COR-L47 (cell line): ENCODE measurements at regions not wholly inside any gene's neighbourhood (a gene's known extent, or its start where the extent isn't known, plus 50 kb on each side); places are given as distances from the start of the nearest gene placed in this dataset.

Experiments
- DNase-seq: peaks from one replicate; lab custom pipeline; 2025; lab: John Stamatoyannopoulos, UW

- no peak for DNase-seq
Measured at GRCh38 chr5:74028406-74028805, 402.4 kb downstream of the ARHGEF28 start.

DNA sequence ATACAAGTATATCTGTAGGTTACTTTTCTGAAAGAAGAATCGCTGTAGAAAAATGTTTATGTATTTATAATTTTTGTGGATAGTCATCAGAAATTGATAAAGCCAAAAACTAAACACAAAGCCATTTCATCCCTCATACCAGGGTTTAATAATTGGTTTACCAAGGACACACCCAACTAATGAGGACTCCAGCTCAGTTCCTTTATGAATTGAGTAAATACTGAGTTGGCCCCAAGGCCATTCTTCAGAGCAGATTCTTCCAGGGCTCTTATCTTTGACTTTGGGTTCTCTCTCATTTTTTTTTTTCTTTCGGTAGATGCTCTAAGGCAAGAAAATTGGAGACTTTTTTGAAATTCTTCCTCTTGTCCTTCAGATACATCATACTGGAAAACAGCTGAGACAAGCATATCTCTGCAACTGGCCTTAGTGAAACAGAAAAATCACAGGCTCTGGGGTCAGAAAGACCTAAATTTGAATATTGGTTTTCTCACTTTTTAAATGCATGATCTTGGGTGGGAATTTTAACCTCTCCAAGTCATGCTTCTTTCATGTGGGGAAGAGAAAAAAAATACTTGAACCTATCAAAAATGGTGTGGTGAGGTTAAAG, 401.8 kb downstream of the ARHGEF28 start:
- DNase-seq, result peak; percentile 56

DNA sequence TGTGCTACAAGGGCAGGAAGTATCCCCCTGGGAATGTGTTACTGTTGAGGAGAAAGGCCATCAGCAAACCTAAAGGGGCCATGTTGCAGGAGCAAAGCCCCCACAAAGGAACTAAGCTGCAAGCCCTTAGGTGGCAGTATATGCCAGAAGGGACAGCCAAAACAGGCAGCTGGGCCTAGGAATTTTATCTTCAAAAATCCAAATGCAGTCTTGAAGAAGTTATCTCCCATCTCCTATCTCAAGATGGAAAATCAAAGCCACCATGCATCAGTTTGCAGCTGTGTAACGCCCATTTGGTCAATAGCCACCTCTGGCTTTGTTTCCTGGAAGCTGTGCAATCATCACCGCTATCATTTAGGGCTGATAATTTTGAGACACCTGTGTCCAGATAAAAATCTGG, 400.3 kb downstream of the ARHGEF28 start:
- DNase-seq, result no peak

DNA sequence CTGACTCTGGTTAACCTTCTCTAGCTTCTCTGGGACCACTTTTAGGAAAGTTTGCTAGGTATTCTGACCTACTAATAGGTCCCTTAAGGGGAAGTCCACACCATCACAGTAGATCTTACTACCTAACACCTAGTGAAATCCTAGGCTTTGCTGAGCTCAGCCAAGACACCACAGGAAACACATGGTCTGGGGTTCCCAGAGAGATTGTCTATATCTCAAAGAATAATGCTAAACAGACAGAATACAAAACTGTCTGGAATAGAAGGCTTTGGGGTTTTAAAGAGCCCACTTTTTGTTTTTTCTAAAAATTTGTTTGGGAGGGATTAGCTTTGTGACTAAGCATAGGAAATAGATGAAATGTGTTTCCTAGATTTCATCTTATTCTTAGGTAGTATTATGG, 395.1 kb downstream of the ARHGEF28 start:
- no peak for DNase-seq

- no peak for DNase-seq
Measured at GRCh38 chr5:74020503-74020902, 394.5 kb downstream of the ARHGEF28 start.

DNA sequence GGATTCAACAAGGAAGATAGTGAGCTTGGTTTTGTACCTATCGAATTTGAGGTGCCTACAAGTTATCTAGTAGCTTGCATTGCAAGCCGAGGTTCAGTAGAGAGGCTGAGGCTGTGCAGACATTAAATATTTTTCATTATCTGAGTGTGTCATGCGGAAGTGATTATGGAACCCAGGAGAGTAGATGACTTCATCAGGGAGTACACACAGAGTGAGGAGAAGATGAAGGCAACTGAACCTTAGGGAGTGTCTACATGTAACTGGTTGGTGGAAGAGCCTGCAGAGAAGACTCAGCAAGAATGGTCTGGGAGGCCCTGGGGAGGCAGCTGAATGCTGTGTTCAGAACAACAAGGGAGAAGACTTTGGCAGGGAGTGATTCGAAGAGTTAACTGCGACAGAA, 393.9 kb downstream of the ARHGEF28 start:
- no peak for DNase-seq

DNA sequence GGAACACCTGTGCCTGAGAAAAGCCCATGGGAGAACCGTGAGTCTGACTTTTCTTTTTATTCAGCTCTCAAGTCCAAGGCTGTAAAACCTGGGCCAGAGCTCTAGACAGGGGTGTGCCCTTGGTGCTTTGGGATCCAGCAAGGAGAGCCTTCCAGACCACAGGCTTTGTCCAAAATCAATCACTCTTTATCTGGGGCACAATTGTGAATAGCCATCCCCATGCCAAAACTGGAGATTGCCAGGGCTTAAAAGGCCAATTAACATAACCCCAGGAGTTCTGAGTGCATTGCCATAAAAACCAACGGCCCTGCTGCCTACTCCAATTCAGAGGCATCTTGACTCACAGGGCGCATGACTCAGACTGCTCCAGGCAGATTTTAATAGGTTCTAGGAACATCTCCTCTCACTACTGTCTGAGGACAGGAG, 391.8 kb downstream of the ARHGEF28 start:
- DNase-seq, result peak; percentile 60

DNA sequence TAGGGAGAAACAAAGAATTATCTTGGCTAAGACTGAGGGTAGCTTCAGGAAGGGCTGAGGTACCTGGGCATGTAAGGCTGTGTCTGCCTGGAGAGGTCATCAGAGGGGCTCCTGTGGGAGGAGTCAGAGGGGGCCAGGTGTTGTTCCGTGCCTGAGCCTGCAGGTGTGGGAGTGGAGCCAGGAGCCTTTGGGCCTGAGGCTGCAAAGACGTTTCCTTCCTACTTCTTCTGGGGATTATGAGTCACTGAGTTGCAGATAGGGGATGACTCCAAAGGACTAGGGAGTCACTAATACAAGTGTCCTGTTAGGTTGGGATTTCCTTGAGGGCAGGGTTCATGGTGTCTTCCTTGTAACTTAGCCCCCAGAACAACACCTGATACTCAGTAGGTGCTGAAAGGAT, 391.1 kb downstream of the ARHGEF28 start:
- no peak for DNase-seq

GRCh38 chr5:74016373-74016772, 390.4 kb downstream of the ARHGEF28 start:
- no peak for DNase-seq

DNA sequence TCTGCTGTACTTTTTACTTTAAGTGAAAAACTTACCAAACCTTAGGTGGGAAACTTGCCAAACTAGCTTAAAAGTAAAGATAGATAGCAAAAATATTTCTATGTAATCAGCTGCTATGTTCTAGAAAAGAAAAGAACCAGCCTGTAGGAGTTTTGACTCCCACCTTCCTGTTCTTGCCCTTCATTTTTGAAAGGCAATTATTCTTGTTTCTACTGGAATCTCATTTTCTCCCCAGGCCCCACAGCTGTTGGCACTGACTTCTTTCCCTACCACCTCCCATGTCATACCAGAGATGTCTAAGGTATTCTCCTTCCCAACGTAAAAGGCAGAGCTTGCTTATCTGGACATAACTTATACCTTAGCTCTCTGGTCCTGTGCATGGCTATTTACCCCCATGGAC, 389.7 kb downstream of the ARHGEF28 start:
- DNase-seq, result no peak

- no peak for DNase-seq
Measured at GRCh38 chr5:74013222-74013621, 387.2 kb downstream of the ARHGEF28 start.

- no peak for DNase-seq
Measured at GRCh38 chr5:74009502-74009901, 383.5 kb downstream of the ARHGEF28 start.

DNA sequence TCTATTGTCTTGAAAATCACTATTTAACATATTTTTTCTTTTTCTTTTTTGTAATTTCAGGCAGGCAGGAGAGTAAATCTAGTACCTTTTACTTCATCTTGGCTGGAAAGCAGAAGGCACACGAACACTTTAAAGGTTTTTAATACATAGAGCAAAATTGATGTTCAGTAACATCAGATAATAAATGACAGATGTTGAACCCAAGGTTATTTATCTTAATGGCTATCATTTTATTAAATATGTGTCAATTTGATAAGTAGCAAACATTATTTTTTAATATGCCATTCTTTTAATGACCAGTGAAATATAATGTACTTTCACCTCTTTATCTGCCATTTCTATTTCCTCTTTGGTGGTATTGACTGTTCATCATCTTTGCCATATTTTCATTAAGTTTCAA, 381.2 kb downstream of the ARHGEF28 start:
- DNase-seq, result no peak

GRCh38 chr5:73999297-73999696, 373.3 kb downstream of the ARHGEF28 start:
- DNase-seq, result no peak

DNA sequence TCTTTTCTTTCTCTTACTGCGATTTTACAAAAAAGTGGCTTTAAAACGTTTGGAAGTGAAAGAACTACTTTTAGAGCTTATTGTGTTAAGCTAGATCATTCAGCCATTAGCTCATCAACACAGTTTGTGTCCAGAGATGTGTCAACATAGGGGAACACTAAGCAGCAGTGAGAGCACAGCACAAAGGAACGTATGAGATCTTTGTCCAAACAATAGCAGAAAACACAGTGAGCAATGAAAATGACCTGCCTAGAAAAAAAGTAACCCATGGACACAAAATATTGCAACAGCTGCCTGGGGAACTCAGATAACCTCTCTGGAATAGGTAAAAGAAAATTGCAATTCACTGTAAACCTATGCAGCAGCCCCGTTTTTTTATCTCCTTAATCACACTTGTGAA, 372.5 kb downstream of the ARHGEF28 start:
- DNase-seq, result peak; percentile 44

- DNase-seq, result no peak
Measured at GRCh38 chr5:73997960-73998359, 372.0 kb downstream of the ARHGEF28 start.

DNA sequence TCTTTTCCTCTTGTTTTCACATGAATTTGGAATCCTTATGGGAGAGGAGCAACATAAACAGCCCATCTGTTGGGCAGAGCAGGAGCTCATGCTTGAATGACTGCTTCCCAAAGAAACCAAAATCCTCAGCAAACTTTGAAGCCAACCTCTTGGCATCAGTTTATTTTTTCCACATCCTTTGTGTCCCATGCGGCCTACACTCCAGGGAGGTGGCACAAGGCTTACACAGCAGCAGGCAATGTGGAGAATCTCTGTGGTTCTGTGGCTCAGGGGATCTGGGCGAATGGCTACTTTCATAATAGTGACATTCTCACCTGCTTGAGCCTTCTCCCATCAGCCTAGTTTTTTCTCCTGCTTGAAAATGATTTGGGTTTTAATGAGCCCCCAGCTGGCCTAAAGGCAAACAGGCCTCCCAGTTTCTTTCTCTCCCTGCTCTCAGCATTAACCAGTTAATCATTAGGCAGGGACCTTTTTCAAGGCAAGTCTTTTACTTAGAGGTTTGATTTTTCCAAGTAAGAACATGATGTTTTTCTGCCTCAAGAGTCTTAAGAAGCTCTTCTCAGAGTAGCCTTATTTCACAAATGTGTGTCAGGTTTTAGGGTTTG, 370.3 kb downstream of the ARHGEF28 start:
- DNase-seq, result no peak

DNA sequence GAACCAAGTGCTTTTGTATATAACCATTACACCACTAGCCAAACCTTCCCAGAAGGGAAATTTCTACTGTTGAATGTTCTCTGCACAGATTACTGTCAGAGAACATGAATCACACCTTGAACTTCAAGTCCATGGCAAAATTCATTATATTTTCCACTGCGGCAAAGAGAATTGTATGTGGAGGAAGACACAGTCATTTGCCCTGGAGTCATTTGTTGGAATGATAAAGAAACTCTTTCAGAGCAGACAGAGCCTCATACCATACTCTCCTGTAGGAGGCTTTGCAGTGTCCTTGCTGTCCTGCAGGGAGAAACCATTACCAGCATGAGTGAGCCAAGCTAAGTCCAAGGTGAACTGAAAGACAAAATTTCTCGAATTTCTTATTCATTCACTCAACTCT, 369.0 kb downstream of the ARHGEF28 start:
- no peak for DNase-seq
